IPS-18a (cell line): ENCODE measurements at regions not wholly inside any gene's neighbourhood (a gene's known extent, or its start where the extent isn't known, plus 50 kb on each side); places are given as distances from the start of the nearest gene placed in this dataset.

Source experiments
- H3K27ac ChIP-seq: one replicate; pipeline ENCODE4 v1.5.1; 2013; ENCODE audit warnings: low read length
- H3K27me3 ChIP-seq: one replicate; pipeline ENCODE4 v1.6.1; 2013; ENCODE audit warnings: mild to moderate bottlenecking, low read length; ENCODE audit not compliant: control insufficient read depth, insufficient read depth
- H3K36me3 ChIP-seq: one replicate; pipeline ENCODE4 v1.6.1; 2013; ENCODE audit warnings: low read depth, low read length; ENCODE audit not compliant: control insufficient read depth
- H3K4me1 ChIP-seq: one replicate; pipeline ENCODE4 v1.6.1; 2013; ENCODE audit warnings: low read depth, low read length; ENCODE audit not compliant: control insufficient read depth
- H3K4me3 ChIP-seq: one replicate; pipeline ENCODE4 v1.5.1; 2013; ENCODE audit warnings: low read length
- H3K9ac ChIP-seq: one replicate; pipeline ENCODE4 v1.6.1; 2013; ENCODE audit warnings: mild to moderate bottlenecking, low read length, moderate library complexity
- H3K9me3 ChIP-seq: one replicate; pipeline ENCODE4 v1.6.1; 2013; ENCODE audit warnings: low read depth, low read length; ENCODE audit not compliant: control insufficient read depth

- H3K27me3 ChIP-seq: peaks cover 28% of the 10 kb centered on the region
- no peak overlapping the region for H3K4me3 ChIP-seq
- H3K36me3 ChIP-seq: no peaks in the 10 kb centered on the region
- H3K9ac ChIP-seq: no peak overlapping the region
- no peaks in the 10 kb centered on the region for H3K9me3 ChIP-seq
- H3K4me1 ChIP-seq: peaks cover 39% of the 10 kb centered on the region
- no peak overlapping the region for H3K27ac ChIP-seq
These were observed 139.8 kb downstream of the LY86 start for GRCh38 chr6:6728169-6728941.

GRCh38 chr6:6729971-6730370, 141.5 kb downstream of the LY86 start:
- no peak overlapping the region for H3K27ac ChIP-seq
- no peaks in the 10 kb centered on the region for H3K9me3 ChIP-seq
- peaks cover 19% of the 10 kb centered on the region for H3K27me3 ChIP-seq
- no peaks in the 10 kb centered on the region for H3K36me3 ChIP-seq
- H3K9ac ChIP-seq: no peak overlapping the region
- no peak overlapping the region for H3K4me3 ChIP-seq
- H3K4me1 ChIP-seq: peaks cover 23% of the 10 kb centered on the region

GRCh38 chr6:6730831-6731230, 142.3 kb downstream of the LY86 start:
- Histone ChIP-seq H3K27me3 (peaks cover 11% of the 10 kb centered on the region), H3K27ac (no peak overlapping the region), H3K9me3 (no peaks in the 10 kb centered on the region), H3K9ac (no peak overlapping the region), H3K36me3 (no peaks in the 10 kb centered on the region), H3K4me1 (peaks cover 15% of the 10 kb centered on the region), H3K4me3 (no peak overlapping the region)

GRCh38 chr6:6734479-6735465, 146.3 kb downstream of the LY86 start:
- H3K9me3 ChIP-seq: no peaks in the 10 kb centered on the region

GRCh38 chr6:6736791-6737654, 148.5 kb downstream of the LY86 start:
- H3K36me3 ChIP-seq: no peaks in the 10 kb centered on the region
- H3K4me1 ChIP-seq: peaks cover 5% of the 10 kb centered on the region
- no peak overlapping the region for H3K4me3 ChIP-seq
- H3K27me3 ChIP-seq: no peaks in the 10 kb centered on the region
- H3K9ac ChIP-seq: no peak overlapping the region
- H3K27ac ChIP-seq: no peak overlapping the region
- H3K9me3 ChIP-seq: no peaks in the 10 kb centered on the region

More at GRCh38 chr6:6734479-6735465, 146.3 kb downstream of the LY86 start:
- no peaks in the 10 kb centered on the region for H3K36me3 ChIP-seq
- H3K4me1 ChIP-seq: peaks cover 5% of the 10 kb centered on the region
- no peak overlapping the region for H3K9ac ChIP-seq
- H3K4me3 ChIP-seq: no peak overlapping the region
- H3K27ac ChIP-seq: no peak overlapping the region
- H3K27me3 ChIP-seq: no peaks in the 10 kb centered on the region

GRCh38 chr6:6737671-6738070, 149.2 kb downstream of the LY86 start:
- no peak overlapping the region for H3K27ac ChIP-seq
- no peaks in the 10 kb centered on the region for H3K9me3 ChIP-seq
- H3K27me3 ChIP-seq: no peaks in the 10 kb centered on the region
- H3K4me1 ChIP-seq: peaks cover 8% of the 10 kb centered on the region
- no peak overlapping the region for H3K4me3 ChIP-seq
- no peaks in the 10 kb centered on the region for H3K36me3 ChIP-seq
- no peak overlapping the region for H3K9ac ChIP-seq

- H3K27me3 ChIP-seq: no peaks in the 10 kb centered on the region
- H3K9me3 ChIP-seq: no peaks in the 10 kb centered on the region
- no peaks in the 10 kb centered on the region for H3K36me3 ChIP-seq
- H3K4me1 ChIP-seq: peaks cover 12% of the 10 kb centered on the region
- H3K27ac ChIP-seq: no peak overlapping the region
- no peak overlapping the region for H3K9ac ChIP-seq
- no peak overlapping the region for H3K4me3 ChIP-seq
These were observed 149.6 kb downstream of the LY86 start for GRCh38 chr6:6738108-6738507.

- H3K36me3 ChIP-seq: no peaks in the 10 kb centered on the region
- peaks cover 15% of the 10 kb centered on the region for H3K4me1 ChIP-seq
- no peak overlapping the region for H3K9ac ChIP-seq
- H3K9me3 ChIP-seq: no peaks in the 10 kb centered on the region
- H3K27ac ChIP-seq: no peak overlapping the region
- H3K4me3 ChIP-seq: no peak overlapping the region
- no peaks in the 10 kb centered on the region for H3K27me3 ChIP-seq
These were observed 150.6 kb downstream of the LY86 start for GRCh38 chr6:6738922-6739716.

GRCh38 chr6:6740595-6740994, 152.1 kb downstream of the LY86 start:
- Histone ChIP-seq H3K9me3 (no peaks in the 10 kb centered on the region), H3K27ac (no peak overlapping the region), H3K9ac (no peak overlapping the region), H3K27me3 (no peaks in the 10 kb centered on the region), H3K4me1 (peaks cover 15% of the 10 kb centered on the region), H3K36me3 (no peaks in the 10 kb centered on the region), H3K4me3 (no peak overlapping the region)

GRCh38 chr6:6741264-6741663, 152.7 kb downstream of the LY86 start:
- Histone ChIP-seq H3K27me3 (no peaks in the 10 kb centered on the region), H3K4me1 (peaks cover 15% of the 10 kb centered on the region), H3K4me3 (no peak overlapping the region), H3K9me3 (no peaks in the 10 kb centered on the region), H3K36me3 (no peaks in the 10 kb centered on the region), H3K27ac (no peak overlapping the region), H3K9ac (no peak overlapping the region)
